Adrenal gland (tissue), 9 donors: ENCODE measurements at regions not wholly inside any gene's neighbourhood (a gene's known extent, or its start where the extent isn't known, plus 50 kb on each side); places are given as distances from the start of the nearest gene placed in this dataset.

Source experiments
- DNase-seq, 7 donors: peaks; one replicate each; pipeline ENCODE4 v3.0.0-alpha.2; 2019 to 2020
- H3K27ac ChIP-seq, 5 donors: fragments of 200-600 bp; sonication (generic) in 4 of 5; 1 replicate in 3 of 5; 2 replicates in 2 of 5; pipeline versions ENCODE4 v1.5.1 to v1.8.0; 2016 to 2020; ENCODE audit warnings: mild to moderate bottlenecking in 1 of 5
- H3K27me3 ChIP-seq: fragments of 200-600 bp; 2 replicates; pipeline ENCODE4 v1.8.0; 2021
- H3K36me3 ChIP-seq, 2 donors: fragments of 200-600 bp; replicated peaks in 1 of 2; 1 replicate in 1 of 2; 2 replicates in 1 of 2; pipeline versions ENCODE4 v1.5.1 to v1.8.0; 2018 to 2022
- H3K4me1 ChIP-seq, 2 donors: fragments of 200-600 bp; replicated peaks in 1 of 2; 1 replicate in 1 of 2; 2 replicates in 1 of 2; pipeline versions ENCODE4 v1.5.1 to v1.8.0; 2018 to 2021
- H3K4me3 ChIP-seq, 4 donors: fragments of 200-600 bp; sonication (generic) in 3 of 4; one replicate each; pipeline ENCODE4 v1.5.1; 2016 to 2018
- H3K9me3 ChIP-seq, 3 donors: fragments of 200-600 bp; sonication (generic) in 1 of 3; replicated peaks in 1 of 3; 1 replicate in 2 of 3; 2 replicates in 1 of 3; pipeline versions ENCODE4 v1.5.1 to v1.8.0; 2016 to 2021
- CTCF ChIP-seq, 6 experiments: fragments of 450-650 bp in 4 of 6; fragments of 200-600 bp in 2 of 6; sonication (generic) in 1 of 6; IDR thresholded peaks; 1 replicate in 5 of 6; 2 replicates in 1 of 6; pipeline versions ENCODE4 v1.5.1 to v1.8.0; 2016 to 2021; ENCODE audit warnings: antibody characterized with exemption in 6 of 6, mild to moderate bottlenecking in 2 of 6, moderate library complexity in 1 of 6
- POLR2A ChIP-seq, 2 donors: fragments of 450-650 bp; IDR thresholded peaks; one replicate each; pipeline ENCODE4 v1.6.1; 2017; ENCODE audit warnings: antibody characterized with exemption in 2 of 2, mild to moderate bottlenecking in 2 of 2, moderate library complexity in 1 of 2
- WGBS, 4 donors: extraction: QIAGEN DNeasy Blood & Tissue Kit in 2 of 4; methylation state at CpG; one replicate each; pipeline versions ENCODE4 v1.1.5 to v1.1.7; 2013 to 2017; 5-methylcytosine and 5-hydroxymethylcytosine counted together
- intact Hi-C, 2 donors: fragments of 100-400 bp; cut with DNase I; formaldehyde crosslinking; loops; one replicate each; pipeline versions ENCODE4 v1.14.1 to v1.15.0; 2022 to 2023
- donor health status: healthy with polysubstance abuse.
- donor health status: Bipolar disorder and iron deficiency.
- donor health status: DM: yes; HTN: yes; CAD: no.
- donor health status: DM: no; HTN: no; CAD: no.
- donor health status: DM: no; HTN: no; CAD: no.

- intact Hi-C loops, result no loop called here
- H3K4me3 ChIP-seq, result no peak overlapping the region
- TF ChIP-seq CTCF (IDR thresholded peaks at IDR 0.05) (no peak), POLR2A (IDR thresholded peaks at IDR 0.05) (no peak)
- no peak for DNase-seq
- no peaks in the 10 kb centered on the region for H3K36me3 ChIP-seq
- no peaks in the 10 kb centered on the region for H3K27me3 ChIP-seq
- peaks cover 0 to 4% (median 0%) of the 10 kb centered on the region in 3 donors for H3K9me3 ChIP-seq
- no peak overlapping the region for H3K27ac ChIP-seq
- H3K4me1 ChIP-seq, result no peaks in the 10 kb centered on the region
Observed at GRCh38 chr11:39037611-39038010, 2421.8 kb downstream of the LRRC4C start.

GRCh38 chr11:39036021-39036420 is 2423.4 kb downstream of the LRRC4C start:
- no peaks in the 10 kb centered on the region for H3K4me1 ChIP-seq
- H3K36me3 ChIP-seq, result no peaks in the 10 kb centered on the region
- H3K4me3 ChIP-seq, result no peak overlapping the region
- intact Hi-C loops, result no loop called here
- no peak for TF ChIP-seq CTCF (IDR thresholded peaks at IDR 0.05)
- TF ChIP-seq POLR2A (IDR thresholded peaks at IDR 0.05), result no peak
- no peaks in the 10 kb centered on the region for H3K27me3 ChIP-seq
- no peak overlapping the region for H3K27ac ChIP-seq
- H3K9me3 ChIP-seq, result peaks cover 0 to 4% (median 0%) of the 10 kb centered on the region in 3 donors
- 85 to 95% (median 93%) methylated on average over 1 of the region's 1 CpG for WGBS, 4 donors
- no peak for DNase-seq

GRCh38 chr11:39021539-39021938 is 2423.5 kb upstream of the RAG2 start:
- intact Hi-C loops, result no loop called here
- Histone ChIP-seq H3K9me3 (no peaks in the 10 kb centered on the region), H3K4me1 (no peaks in the 10 kb centered on the region), H3K36me3 (no peaks in the 10 kb centered on the region), H3K27ac (no peak overlapping the region), H3K27me3 (no peaks in the 10 kb centered on the region), H3K4me3 (no peak overlapping the region)
- TF ChIP-seq POLR2A (IDR thresholded peaks at IDR 0.05) (no peak), CTCF (IDR thresholded peaks at IDR 0.05) (no peak)
- WGBS, 4 donors, result 67 to 70% (median 68%) methylated on average over 5 of the region's 5 CpGs
- DNase-seq, result no peak

GRCh38 chr11:39011797-39012196 is 2413.8 kb upstream of the RAG2 start:
- Histone ChIP-seq H3K36me3 (no peaks in the 10 kb centered on the region), H3K9me3 (no peaks in the 10 kb centered on the region), H3K27me3 (no peaks in the 10 kb centered on the region), H3K4me1 (no peaks in the 10 kb centered on the region), H3K27ac (no peak overlapping the region), H3K4me3 (no peak overlapping the region)
- TF ChIP-seq POLR2A (IDR thresholded peaks at IDR 0.05) (no peak), CTCF (IDR thresholded peaks at IDR 0.05) (no peak)
- intact Hi-C loops, result no loop called here
- no peak for DNase-seq
